Hepatocyte (in vitro differentiated cells): ENCODE measurements at regions not wholly inside any gene's neighbourhood (a gene's known extent, or its start where the extent isn't known, plus 50 kb on each side); places are given as distances from the start of the nearest gene placed in this dataset.

Source experiments
- DNase-seq: peaks from one replicate; pipeline ENCODE4 v3.0.0-alpha.2; 2016; ENCODE audit warnings: low spot score
- H2AFZ ChIP-seq: fragments of 200-600 bp; sonication (generic); 2 replicates; pipeline ENCODE4 v1.6.0; 2016; ENCODE audit warnings: antibody characterized with exemption, mild to moderate bottlenecking
- H3K27ac ChIP-seq: fragments of 200-600 bp; sonication (generic); 2 replicates; pipeline ENCODE4 v1.5.1; 2016; ENCODE audit warnings: mild to moderate bottlenecking
- H3K27me3 ChIP-seq: fragments of 200-600 bp; sonication (generic); 2 replicates; pipeline ENCODE4 v1.6.1; 2016
- H3K36me3 ChIP-seq: fragments of 200-600 bp; sonication (generic); replicated peaks from 2 replicates; pipeline ENCODE4 v1.5.1; 2016; ENCODE audit warnings: low read depth; ENCODE audit not compliant: insufficient read depth
- H3K4me1 ChIP-seq: fragments of 200-600 bp; sonication (generic); 2 replicates; pipeline ENCODE4 v1.5.1; 2016; ENCODE audit warnings: mild to moderate bottlenecking, moderate library complexity; ENCODE audit not compliant: insufficient read depth
- H3K4me2 ChIP-seq: fragments of 200-600 bp; sonication (generic); 2 replicates; pipeline ENCODE4 v1.6.0; 2016
- H3K4me3 ChIP-seq: fragments of 200-600 bp; sonication (generic); 2 replicates; pipeline ENCODE4 v1.5.1; 2016; ENCODE audit warnings: mild to moderate bottlenecking
- H3K79me2 ChIP-seq: fragments of 200-600 bp; sonication (generic); 2 replicates; pipeline ENCODE4 v1.6.0; 2017; ENCODE audit warnings: mild to moderate bottlenecking
- H3K9me2 ChIP-seq: fragments of 200-600 bp; sonication (generic); replicated peaks from 2 replicates; pipeline ENCODE4 v1.6.0; 2017; ENCODE audit warnings: mild to moderate bottlenecking; ENCODE audit not compliant: insufficient read depth
- H3K9me3 ChIP-seq: fragments of 200-600 bp; sonication (generic); 2 replicates; pipeline ENCODE4 v1.5.1; 2016; ENCODE audit warnings: low read depth, mild to moderate bottlenecking
- H4K20me1 ChIP-seq: fragments of 200-600 bp; sonication (generic); 2 replicates; pipeline ENCODE4 v1.6.0; 2016; ENCODE audit warnings: mild to moderate bottlenecking; ENCODE audit not compliant: insufficient read depth, poor library complexity, severe bottlenecking
- EZH2 ChIP-seq: fragments of 200-600 bp; sonication (generic); IDR thresholded peaks from 2 replicates; pipeline ENCODE4 v1.6.1; 2016; ENCODE audit warnings: antibody characterized with exemption, mild to moderate bottlenecking, borderline replicate concordance
- EZH2phosphoT487 ChIP-seq: fragments of 200-600 bp; sonication (generic); IDR thresholded peaks from one replicate; pipeline ENCODE4 v1.6.1; 2018; ENCODE audit warnings: antibody characterized with exemption, mild to moderate bottlenecking, low read depth, moderate library complexity; ENCODE audit not compliant: unreplicated experiment, severe bottlenecking
- WGBS: methylation state at CpG from one replicate; pipeline ENCODE4 v1.1.6; 2016; ENCODE audit warnings: low lambda C conversion rate; ENCODE audit errors: missing lambda C conversion rate; 5-methylcytosine and 5-hydroxymethylcytosine counted together
- TF ChIP-seq, protein P1 (sequence below): fragments of 200-600 bp; sonication (generic); IDR thresholded peaks from 2 replicates; pipeline ENCODE4 v1.5.1; 2016; ENCODE audit warnings: antibody characterized with exemption, mild to moderate bottlenecking; ENCODE audit not compliant: poor library complexity

DNA sequence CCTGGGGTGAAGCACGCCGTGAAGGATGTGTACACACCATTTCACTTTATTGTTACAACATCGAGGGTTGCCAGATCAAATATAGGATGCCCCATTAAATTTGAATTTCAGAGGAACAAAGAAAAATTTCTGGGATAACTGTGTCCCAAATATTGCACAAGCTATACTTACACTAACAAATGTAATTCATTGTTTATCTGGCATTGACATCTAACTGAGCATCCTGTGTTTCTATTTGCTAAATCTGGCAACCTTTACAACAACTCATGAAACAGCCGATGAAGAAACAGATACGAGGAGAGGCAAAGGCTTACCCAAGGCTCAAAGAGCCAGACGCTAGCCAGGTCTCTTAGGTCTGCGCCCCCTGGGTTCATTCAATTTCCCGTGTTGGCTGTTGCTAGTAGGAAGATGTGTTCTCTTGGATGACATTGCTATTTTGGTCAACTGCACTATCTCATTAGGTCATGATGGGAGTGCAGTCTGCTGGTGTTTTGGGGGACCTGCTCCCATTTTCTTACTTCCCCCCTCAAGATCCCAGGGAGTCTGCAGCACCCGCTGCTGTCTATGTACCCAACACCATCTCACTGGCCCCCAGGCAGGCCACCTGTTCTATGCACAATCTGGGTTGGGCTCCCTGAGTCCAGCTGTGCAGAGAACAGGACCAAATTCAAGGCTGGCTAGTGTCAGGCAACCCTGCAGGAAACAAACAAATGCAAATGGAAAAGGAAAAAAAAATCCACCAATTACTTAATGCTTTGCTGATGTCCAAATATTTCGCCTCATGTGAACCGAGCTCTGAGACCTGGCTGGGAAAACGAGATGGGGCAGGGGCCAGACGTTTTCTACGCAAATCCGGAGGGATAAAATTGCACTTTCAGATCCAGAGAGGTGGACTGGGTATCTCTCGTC lies 560.9 kb downstream of the MIAT start:
- peaks cover 6% of the 10 kb centered on the region for H3K4me1 ChIP-seq
- no peak overlapping the region for H3K4me2 ChIP-seq
- no peaks in the 10 kb centered on the region for H3K36me3 ChIP-seq
- no peaks in the 10 kb centered on the region for H3K27me3 ChIP-seq
- no peaks in the 10 kb centered on the region for H3K9me3 ChIP-seq
- no peaks in the 10 kb centered on the region for H4K20me1 ChIP-seq
- TF ChIP-seq EZH2 (no peak), EZH2phosphoT487 (no peak)
- TF ChIP-seq, protein P1, sequence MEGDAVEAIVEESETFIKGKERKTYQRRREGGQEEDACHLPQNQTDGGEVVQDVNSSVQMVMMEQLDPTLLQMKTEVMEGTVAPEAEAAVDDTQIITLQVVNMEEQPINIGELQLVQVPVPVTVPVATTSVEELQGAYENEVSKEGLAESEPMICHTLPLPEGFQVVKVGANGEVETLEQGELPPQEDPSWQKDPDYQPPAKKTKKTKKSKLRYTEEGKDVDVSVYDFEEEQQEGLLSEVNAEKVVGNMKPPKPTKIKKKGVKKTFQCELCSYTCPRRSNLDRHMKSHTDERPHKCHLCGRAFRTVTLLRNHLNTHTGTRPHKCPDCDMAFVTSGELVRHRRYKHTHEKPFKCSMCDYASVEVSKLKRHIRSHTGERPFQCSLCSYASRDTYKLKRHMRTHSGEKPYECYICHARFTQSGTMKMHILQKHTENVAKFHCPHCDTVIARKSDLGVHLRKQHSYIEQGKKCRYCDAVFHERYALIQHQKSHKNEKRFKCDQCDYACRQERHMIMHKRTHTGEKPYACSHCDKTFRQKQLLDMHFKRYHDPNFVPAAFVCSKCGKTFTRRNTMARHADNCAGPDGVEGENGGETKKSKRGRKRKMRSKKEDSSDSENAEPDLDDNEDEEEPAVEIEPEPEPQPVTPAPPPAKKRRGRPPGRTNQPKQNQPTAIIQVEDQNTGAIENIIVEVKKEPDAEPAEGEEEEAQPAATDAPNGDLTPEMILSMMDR, result no peak
- no peaks in the 10 kb centered on the region for H3K9me2 ChIP-seq
- no peaks in the 10 kb centered on the region for H3K79me2 ChIP-seq
- no peak overlapping the region for H3K4me3 ChIP-seq
- DNase-seq, result no peak
- no peak overlapping the region for H3K27ac ChIP-seq
- no peak overlapping the region for H2AFZ ChIP-seq
- 73% methylated on average over 16 of the region's 16 CpGs for WGBS

DNA sequence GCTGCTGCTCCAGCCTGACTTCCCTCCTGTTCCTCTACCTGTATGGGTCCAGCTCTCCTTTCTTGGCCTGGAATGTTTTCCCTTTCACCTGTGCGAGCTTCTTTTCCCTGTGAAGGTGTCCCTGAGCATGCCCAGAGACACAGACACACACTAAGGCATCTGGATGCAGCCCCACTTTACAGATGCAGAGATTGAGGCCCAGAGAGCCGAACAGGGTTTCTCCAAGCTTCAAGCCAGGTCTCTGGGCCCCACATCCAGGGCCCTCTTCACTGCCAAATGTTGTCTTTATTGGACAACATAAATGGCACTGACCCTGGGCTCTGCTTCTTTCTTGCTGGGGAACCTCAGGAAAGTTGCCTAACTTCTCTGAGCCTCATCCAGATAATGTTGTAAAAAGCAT lies 561.6 kb downstream of the MIAT start:
- H3K4me1 ChIP-seq, result peaks cover 7% of the 10 kb centered on the region

DNA sequence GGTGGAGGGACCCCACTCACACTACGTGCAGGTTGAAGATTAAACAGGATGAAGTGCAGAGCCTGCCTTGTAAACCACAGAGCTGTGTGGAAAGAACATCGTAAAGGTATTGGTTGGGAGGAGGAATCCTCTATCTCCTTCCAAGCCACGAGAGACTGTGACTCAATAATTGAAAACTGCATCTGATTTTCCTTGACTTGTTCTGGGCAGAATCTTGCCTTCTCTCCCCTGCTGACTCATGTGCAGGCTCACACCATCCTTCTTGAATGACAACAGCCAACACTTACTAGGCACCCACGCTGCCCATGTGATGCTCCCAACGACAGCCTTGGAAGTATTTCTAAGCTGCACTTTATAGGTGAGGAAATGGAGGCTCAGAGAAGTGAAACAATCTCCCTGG lies 563.0 kb downstream of the MIAT start:
- no peaks in the 10 kb centered on the region for H3K9me3 ChIP-seq
- H3K4me2 ChIP-seq, result no peak overlapping the region
- H3K27ac ChIP-seq, result peak overlapping the region; percentile 58

More for the DNA sequence above, 561.6 kb downstream of the MIAT start:
- no peak overlapping the region for H3K4me3 ChIP-seq
- no peaks in the 10 kb centered on the region for H3K9me3 ChIP-seq
- H2AFZ ChIP-seq, result no peak overlapping the region
- no peaks in the 10 kb centered on the region for H3K9me2 ChIP-seq
- DNase-seq, result no peak
- H3K4me2 ChIP-seq, result no peak overlapping the region
- no peaks in the 10 kb centered on the region for H4K20me1 ChIP-seq
- no peaks in the 10 kb centered on the region for H3K79me2 ChIP-seq
- no peak overlapping the region for H3K27ac ChIP-seq
- TF ChIP-seq, protein P1, result no peak
- TF ChIP-seq EZH2 (no peak), EZH2phosphoT487 (no peak)
- 92% methylated on average over 2 of the region's 2 CpGs for WGBS
- no peaks in the 10 kb centered on the region for H3K36me3 ChIP-seq
- H3K27me3 ChIP-seq, result no peaks in the 10 kb centered on the region

More for the DNA sequence above, 563.0 kb downstream of the MIAT start:
- Histone ChIP-seq H3K36me3 (no peaks in the 10 kb centered on the region), H3K4me1 (peaks cover 7% of the 10 kb centered on the region), H3K9me2 (no peaks in the 10 kb centered on the region), H3K4me3 (no peak overlapping the region), H3K27me3 (no peaks in the 10 kb centered on the region), H3K79me2 (no peaks in the 10 kb centered on the region), H2AFZ (no peak overlapping the region), H4K20me1 (no peaks in the 10 kb centered on the region)
- WGBS, result 36% methylated on average over 5 of the region's 5 CpGs
- no peak for TF ChIP-seq EZH2
- TF ChIP-seq, protein P1, result no peak
- TF ChIP-seq EZH2phosphoT487, result no peak
- peak; percentile 68 for DNase-seq
